D721Med (cell line): ENCODE measurements at regions not wholly inside any gene's neighbourhood (a gene's known extent, or its start where the extent isn't known, plus 50 kb on each side); places are given as distances from the start of the nearest gene placed in this dataset.

ENCODE experiments used
- DNase-seq: peaks from one replicate; pipeline ENCODE4 v3.0.0; 2011; ENCODE audit warnings: low spot score; ENCODE audit not compliant: insufficient read length
- FAIRE-seq: peaks from 2 replicates; lab custom pipeline; 2011; peaks lifted over from hg19 to GRCh38; lab: Jason Lieb, UNC
- TF ChIP-seq, protein P1 (sequence below): IDR thresholded peaks from 2 replicates; pipeline ENCODE4 v1.5.1; 2012; ENCODE audit warnings: mild to moderate bottlenecking, control low read depth; ENCODE audit not compliant: insufficient read depth; ENCODE audit errors: missing control alignments

DNA sequence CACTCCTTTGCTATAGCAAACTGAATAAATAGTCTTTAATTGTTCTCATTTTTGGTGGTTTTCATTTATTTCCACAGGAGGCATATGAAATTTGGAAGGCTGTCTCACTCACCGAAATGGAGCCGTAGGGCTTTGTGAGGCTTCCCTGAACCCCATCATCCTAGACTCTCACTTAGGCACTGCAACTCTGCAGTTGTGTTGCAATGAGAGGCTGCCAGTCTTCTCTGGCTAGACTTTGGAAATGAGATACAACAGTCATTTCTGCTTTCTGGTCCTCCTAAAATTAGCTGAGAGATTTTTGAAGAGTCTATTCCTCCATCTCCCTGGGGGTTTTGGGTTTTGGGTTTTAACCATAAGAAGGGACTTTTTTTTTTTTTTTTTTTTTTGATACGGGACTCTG, 146.5 kb downstream of the SH3BGRL start:
- FAIRE-seq (no peak), DNase-seq (no peak)
- TF ChIP-seq, protein P1, sequence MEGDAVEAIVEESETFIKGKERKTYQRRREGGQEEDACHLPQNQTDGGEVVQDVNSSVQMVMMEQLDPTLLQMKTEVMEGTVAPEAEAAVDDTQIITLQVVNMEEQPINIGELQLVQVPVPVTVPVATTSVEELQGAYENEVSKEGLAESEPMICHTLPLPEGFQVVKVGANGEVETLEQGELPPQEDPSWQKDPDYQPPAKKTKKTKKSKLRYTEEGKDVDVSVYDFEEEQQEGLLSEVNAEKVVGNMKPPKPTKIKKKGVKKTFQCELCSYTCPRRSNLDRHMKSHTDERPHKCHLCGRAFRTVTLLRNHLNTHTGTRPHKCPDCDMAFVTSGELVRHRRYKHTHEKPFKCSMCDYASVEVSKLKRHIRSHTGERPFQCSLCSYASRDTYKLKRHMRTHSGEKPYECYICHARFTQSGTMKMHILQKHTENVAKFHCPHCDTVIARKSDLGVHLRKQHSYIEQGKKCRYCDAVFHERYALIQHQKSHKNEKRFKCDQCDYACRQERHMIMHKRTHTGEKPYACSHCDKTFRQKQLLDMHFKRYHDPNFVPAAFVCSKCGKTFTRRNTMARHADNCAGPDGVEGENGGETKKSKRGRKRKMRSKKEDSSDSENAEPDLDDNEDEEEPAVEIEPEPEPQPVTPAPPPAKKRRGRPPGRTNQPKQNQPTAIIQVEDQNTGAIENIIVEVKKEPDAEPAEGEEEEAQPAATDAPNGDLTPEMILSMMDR, result no peak

DNA sequence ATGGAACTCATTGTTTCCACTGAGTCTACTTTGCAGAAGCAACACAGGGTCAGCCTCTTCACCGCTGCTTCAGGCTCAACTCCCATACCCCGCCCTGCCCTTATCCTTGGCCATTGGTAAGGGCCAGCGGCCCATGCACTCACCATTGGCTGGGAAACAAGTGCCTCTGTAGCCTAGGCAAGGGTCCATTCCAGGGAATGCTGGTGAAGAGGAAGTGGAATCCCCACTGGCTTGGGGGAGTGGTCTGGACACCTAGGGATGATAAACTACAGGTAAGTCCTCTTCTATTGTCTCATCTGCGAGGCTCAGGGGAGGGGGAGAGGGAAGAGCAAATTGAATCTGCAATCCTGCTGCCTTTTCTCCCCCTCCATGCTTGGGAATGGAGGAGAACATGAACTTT, 153.1 kb downstream of the SH3BGRL start:
- TF ChIP-seq, protein P1, result no peak
- FAIRE-seq, result no peak
- no peak for DNase-seq

DNA sequence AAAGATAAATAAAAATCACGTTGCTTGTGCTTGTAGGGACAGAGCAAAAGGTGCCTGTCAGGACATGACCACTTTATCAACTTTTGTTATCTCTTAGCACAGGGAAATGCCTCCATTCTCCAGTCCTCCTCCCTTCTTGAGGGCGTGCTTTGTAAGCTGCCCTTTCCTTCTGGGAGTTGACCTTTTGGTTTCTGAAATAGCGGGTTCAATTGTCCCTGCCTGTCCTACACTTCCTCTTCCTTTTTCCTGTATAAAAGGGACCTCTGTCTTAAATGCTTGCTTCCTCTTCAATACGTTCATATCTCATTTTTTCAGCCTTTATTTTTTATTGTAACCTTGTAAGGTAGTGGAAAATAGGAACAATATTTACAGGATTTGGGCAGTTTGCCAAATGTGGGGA, 153.5 kb downstream of the SH3BGRL start:
- FAIRE-seq (no peak), DNase-seq (no peak)
- TF ChIP-seq, protein P1, result no peak

DNA sequence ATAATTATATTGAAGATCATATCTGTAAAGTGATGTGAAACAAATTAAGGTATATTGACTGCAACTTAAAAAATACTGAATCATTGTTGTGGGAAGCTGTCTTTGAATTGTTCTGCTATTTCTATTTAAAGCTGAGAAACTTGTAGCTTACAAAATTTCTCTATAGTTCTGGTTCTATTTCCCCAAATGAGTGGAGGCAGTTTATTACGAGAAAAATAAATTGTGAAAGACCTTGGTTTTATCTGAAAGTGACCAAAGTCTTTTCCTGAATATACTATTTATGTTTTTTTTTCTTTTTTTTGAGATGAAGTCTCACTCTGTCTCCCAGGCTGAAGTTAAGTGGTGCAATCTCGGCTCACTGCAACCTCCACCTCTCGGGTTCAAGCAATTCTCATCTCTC, 165.4 kb downstream of the SH3BGRL start:
- DNase-seq (no peak), FAIRE-seq (no peak)
- TF ChIP-seq, protein P1, result no peak

DNA sequence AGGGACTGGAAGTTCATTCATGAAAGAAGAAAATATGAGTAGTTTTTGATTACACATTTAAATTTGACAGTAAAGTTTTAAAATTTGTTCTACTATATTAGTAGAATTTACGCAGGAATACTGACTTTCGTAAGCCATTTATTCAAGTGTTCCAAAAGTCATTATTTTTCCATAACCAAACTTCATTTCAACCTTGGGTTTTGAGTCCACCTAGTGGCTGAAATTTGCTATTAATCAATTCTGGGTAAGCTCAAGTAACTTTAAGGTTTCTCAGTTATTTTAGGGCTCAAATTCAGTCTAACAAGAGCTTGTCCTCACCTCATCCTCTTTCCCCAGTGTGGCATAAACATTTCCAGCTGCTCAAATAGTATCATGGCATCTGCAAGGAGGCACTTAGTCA, 175.4 kb downstream of the SH3BGRL start:
- TF ChIP-seq, protein P1, result peak; percentile 47
- FAIRE-seq, result peak; percentile 55
- DNase-seq, result no peak

DNA sequence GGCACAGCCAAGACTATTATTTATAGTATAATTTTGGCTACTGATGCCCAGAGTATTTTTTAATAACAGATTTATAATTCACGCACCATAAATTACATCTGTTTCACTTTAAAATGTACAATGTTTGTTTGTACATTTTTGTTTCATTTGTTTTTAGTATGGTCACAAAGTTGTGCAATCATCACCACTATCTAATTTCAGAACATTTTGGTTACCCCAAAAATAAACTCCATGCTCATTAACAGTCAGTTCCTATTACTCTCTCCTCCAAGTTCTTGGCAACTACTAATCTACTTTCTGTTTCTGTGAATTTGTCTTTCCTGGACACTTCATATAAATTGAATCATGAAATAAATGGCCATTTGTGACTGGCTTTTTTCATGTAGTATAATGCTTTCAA, 176.7 kb downstream of the SH3BGRL start:
- no peak for DNase-seq
- TF ChIP-seq, protein P1, result no peak

DNA sequence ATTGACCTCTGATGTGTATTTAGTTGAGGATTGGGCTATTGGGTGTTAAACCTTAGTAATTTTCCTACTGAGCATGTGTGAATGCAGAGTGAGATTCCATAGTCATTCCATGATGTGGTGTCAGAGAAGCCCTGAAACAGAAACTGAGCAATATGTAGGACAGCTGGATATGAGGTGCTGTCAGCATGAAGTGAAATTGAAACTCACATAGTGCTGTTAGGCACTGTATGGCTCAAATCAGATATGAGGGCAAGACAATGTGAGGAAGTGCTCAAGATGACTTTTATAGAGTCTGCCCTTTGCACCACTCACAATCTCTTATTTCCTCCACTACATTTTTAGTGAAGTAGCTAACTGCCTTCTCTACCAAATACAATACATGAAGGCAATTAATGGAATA, 188.3 kb downstream of the SH3BGRL start:
- FAIRE-seq, result no peak
- DNase-seq, result no peak
- TF ChIP-seq, protein P1, result no peak

More for the DNA sequence above, 176.7 kb downstream of the SH3BGRL start:
- no peak for FAIRE-seq
